ENCODE measurements at regions not wholly inside any gene's neighbourhood (a gene's known extent, or its start where the extent isn't known, plus 50 kb on each side); places are given as distances from the start of the nearest gene placed in this dataset.

DNA sequence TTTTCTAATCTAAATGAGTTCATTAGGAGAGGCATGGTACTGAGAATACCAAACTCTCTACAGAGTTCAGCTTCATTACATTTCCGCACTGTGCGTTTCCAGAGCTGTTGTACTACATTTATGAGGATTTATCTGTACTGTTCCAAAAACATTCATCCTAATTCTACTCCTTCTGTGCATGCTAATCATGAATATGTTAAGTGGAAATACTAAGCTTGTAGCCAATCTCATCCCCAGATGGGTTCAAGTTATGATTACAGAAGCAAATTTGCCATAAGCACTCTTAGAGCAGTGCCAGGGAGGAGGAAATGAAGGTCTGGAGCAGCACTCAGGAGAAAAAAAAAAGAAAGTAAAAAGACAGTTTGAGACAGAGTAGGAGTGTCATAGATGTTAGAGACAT, 544.3 kb downstream of the GBE1 start:
- TF ChIP-seq POLR2A (IDR thresholded peaks at IDR 0.05) (no peak), EP300 (IDR thresholded peaks at IDR 0.05) (no peak)
- TF ChIP-seq, protein P1, sequence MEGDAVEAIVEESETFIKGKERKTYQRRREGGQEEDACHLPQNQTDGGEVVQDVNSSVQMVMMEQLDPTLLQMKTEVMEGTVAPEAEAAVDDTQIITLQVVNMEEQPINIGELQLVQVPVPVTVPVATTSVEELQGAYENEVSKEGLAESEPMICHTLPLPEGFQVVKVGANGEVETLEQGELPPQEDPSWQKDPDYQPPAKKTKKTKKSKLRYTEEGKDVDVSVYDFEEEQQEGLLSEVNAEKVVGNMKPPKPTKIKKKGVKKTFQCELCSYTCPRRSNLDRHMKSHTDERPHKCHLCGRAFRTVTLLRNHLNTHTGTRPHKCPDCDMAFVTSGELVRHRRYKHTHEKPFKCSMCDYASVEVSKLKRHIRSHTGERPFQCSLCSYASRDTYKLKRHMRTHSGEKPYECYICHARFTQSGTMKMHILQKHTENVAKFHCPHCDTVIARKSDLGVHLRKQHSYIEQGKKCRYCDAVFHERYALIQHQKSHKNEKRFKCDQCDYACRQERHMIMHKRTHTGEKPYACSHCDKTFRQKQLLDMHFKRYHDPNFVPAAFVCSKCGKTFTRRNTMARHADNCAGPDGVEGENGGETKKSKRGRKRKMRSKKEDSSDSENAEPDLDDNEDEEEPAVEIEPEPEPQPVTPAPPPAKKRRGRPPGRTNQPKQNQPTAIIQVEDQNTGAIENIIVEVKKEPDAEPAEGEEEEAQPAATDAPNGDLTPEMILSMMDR (IDR thresholded peaks at IDR 0.05): no peak

Data from tibial nerve (tissue), 4 donors.